GM12878 (cell line): ENCODE measurements at regions not wholly inside any gene's neighbourhood (a gene's known extent, or its start where the extent isn't known, plus 50 kb on each side); places are given as distances from the start of the nearest gene placed in this dataset.

Source experiments
- ATAC-seq: fragments of 200-7000 bp; cut with Tn5 transposase; 3 replicates; pipeline ENCODE4 v1.9.1; 2020; ENCODE audit warnings: mild to moderate bottlenecking, moderate library complexity
- BruUV-seq: library from RNA; stranded (reverse); fragments of 400-500 nt; replicated peaks from 2 replicates; lab custom pipeline; 2021; lab: Mats Ljungman, UMichigan
- CTCF ChIA-PET: fragments of 300-600 bp; sonication (Branson Sonifier 250); formaldehyde crosslinking; extraction: SDS; loops from one replicate; lab custom pipeline; 2021; ENCODE audit warnings: inconsistent platforms; lab: Yijun Ruan, JAX
- POLR2A ChIA-PET: fragments of 350-600 bp; formaldehyde crosslinking; extraction: SDS; loops from one replicate; lab custom pipeline; 2021; ENCODE audit warnings: inconsistent platforms; lab: Charles Lee
- RAD21 ChIA-PET: fragments of 300-600 bp; sonication (Branson Sonifier 250); formaldehyde crosslinking; loops from one replicate; lab custom pipeline; 2023; ENCODE audit warnings: antibody characterized with exemption; ENCODE audit not compliant: unreplicated experiment; lab: Charles Lee
- SMC1A ChIA-PET: fragments of 300-600 bp; sonication (Branson Sonifier 250); formaldehyde crosslinking; loops from one replicate; lab custom pipeline; 2023; ENCODE audit not compliant: unreplicated experiment, uncharacterized antibody; lab: Charles Lee
- DNase-seq: peaks from one replicate; pipeline ENCODE4 v3.0.0-alpha.2; 2011; ENCODE audit warnings: low read depth, low spot score
- FAIRE-seq: peaks from 3 replicates; lab custom pipeline; 2011; peaks lifted over from hg19 to GRCh38; lab: Jason Lieb, UNC
- H2AFZ ChIP-seq: 2 replicates; pipeline ENCODE4 v1.6.0; 2011; ENCODE audit warnings: low read depth, low read length, control low read depth; ENCODE audit not compliant: control insufficient read depth
- H3K27ac ChIP-seq: 2 replicates; pipeline ENCODE4 v1.5.1; 2011; ENCODE audit warnings: control low read depth; ENCODE audit not compliant: control insufficient read depth, insufficient read depth
- H3K27me3 ChIP-seq, 2 experiments: replicated peaks in 1 of 2; 2 replicates each; pipeline versions ENCODE4 v1.6.0 to v1.6.1; 2011; ENCODE audit warnings: low read length in 1 of 2; ENCODE audit not compliant: control insufficient read depth in 2 of 2, insufficient read depth in 2 of 2
- H3K36me3 ChIP-seq, 2 experiments: 2 replicates each; pipeline ENCODE4 v1.5.1; 2011; ENCODE audit warnings: low read length in 1 of 2; ENCODE audit not compliant: control insufficient read depth in 2 of 2, insufficient read depth in 2 of 2
- H3K4me1 ChIP-seq: 2 replicates; pipeline ENCODE4 v1.6.1; 2011; ENCODE audit warnings: mild to moderate bottlenecking, low read length, moderate library complexity, mixed read lengths; ENCODE audit not compliant: control insufficient read depth, insufficient read depth
- H3K4me2 ChIP-seq: 2 replicates; pipeline ENCODE4 v1.6.0; 2011; ENCODE audit warnings: control low read depth; ENCODE audit not compliant: control insufficient read depth, insufficient read depth
- H3K4me3 ChIP-seq: fragments of 200-600 bp; sonication (generic); 2 replicates; pipeline ENCODE4 v1.5.1; 2016
- H3K79me2 ChIP-seq: 2 replicates; pipeline ENCODE4 v1.6.0; 2011; ENCODE audit warnings: low read length; ENCODE audit not compliant: control insufficient read depth, insufficient read depth
- H3K9ac ChIP-seq: 2 replicates; pipeline ENCODE4 v1.8.0; 2011; ENCODE audit warnings: low read length, control low read depth, mixed read lengths; ENCODE audit not compliant: control insufficient read depth, insufficient read depth
- H3K9me3 ChIP-seq: replicated peaks from 3 replicates; pipeline ENCODE4 v1.5.1; 2011; ENCODE audit warnings: mild to moderate bottlenecking, low read length; ENCODE audit not compliant: control insufficient read depth, insufficient read depth
- H4K20me1 ChIP-seq: 2 replicates; pipeline ENCODE4 v1.6.0; 2011; ENCODE audit not compliant: control insufficient read depth, insufficient read depth
- BHLHE40 ChIP-seq, 2 experiments: fragments of 450-650 bp in 1 of 2; IDR thresholded peaks; 2 replicates each; pipeline ENCODE4 v1.6.1; 2011 to 2017; ENCODE audit warnings: low read depth in 2 of 2, borderline replicate concordance in 1 of 2, improper control_type of control experiment in 1 of 2, low read length in 1 of 2, mild to moderate bottlenecking in 1 of 2
- DPF2 ChIP-seq: fragments of 450-650 bp; IDR thresholded peaks from 2 replicates; pipeline ENCODE4 v1.6.1; 2017; ENCODE audit warnings: mild to moderate bottlenecking
- HDGF ChIP-seq: fragments of 450-650 bp; IDR thresholded peaks from 2 replicates; pipeline ENCODE4 v1.6.1; 2016; ENCODE audit warnings: antibody characterized with exemption
- IRF4 ChIP-seq: IDR thresholded peaks from 2 replicates; pipeline ENCODE4 v1.6.1; 2011; ENCODE audit warnings: low read depth, low read length
- NRF1 ChIP-seq: conservative IDR thresholded peaks from 2 replicates; pipeline ENCODE4 v1.6.1; 2011; ENCODE audit warnings: mild to moderate bottlenecking, low read depth, low read length, improper control_type of control experiment
- RCOR1 ChIP-seq: conservative IDR thresholded peaks from 2 replicates; pipeline ENCODE4 v1.6.1; 2012; ENCODE audit warnings: low read depth, low read length, improper control_type of control experiment
- WGBS: methylation state at CpG from one replicate; pipeline ENCODE4 v1.1.6; 2016; ENCODE audit warnings: low lambda C conversion rate; ENCODE audit not compliant: insufficient replicate concordance, insufficient coverage; ENCODE audit errors: missing lambda C conversion rate; 5-methylcytosine and 5-hydroxymethylcytosine counted together
- in situ Hi-C: fragments of 300-500 bp; cut with MboI; formaldehyde crosslinking; loops from 9 replicates; pipeline ENCODE4 v1.14.3; 2018; ENCODE audit warnings: mixed read lengths
- intact Hi-C: fragments of 100-400 bp; cut with micrococcal nuclease; formaldehyde crosslinking; loops from one replicate; pipeline ENCODE4 v1.14.2; 2022; ENCODE audit not compliant: unreplicated experiment
- TF ChIP-seq, protein P1 (sequence below): fragments of 450-650 bp; formaldehyde crosslinking; IDR thresholded peaks from 2 replicates; pipeline ENCODE4 v1.4.0; 2020; ENCODE audit warnings: mild to moderate bottlenecking, moderate library complexity
- TF ChIP-seq, protein P2 (sequence below): IDR thresholded peaks from 2 replicates; pipeline ENCODE4 v1.6.1; 2011; ENCODE audit warnings: low read depth, mild to moderate bottlenecking, low read length, moderate library complexity, borderline replicate concordance; ENCODE audit errors: extremely low read depth

DNA sequence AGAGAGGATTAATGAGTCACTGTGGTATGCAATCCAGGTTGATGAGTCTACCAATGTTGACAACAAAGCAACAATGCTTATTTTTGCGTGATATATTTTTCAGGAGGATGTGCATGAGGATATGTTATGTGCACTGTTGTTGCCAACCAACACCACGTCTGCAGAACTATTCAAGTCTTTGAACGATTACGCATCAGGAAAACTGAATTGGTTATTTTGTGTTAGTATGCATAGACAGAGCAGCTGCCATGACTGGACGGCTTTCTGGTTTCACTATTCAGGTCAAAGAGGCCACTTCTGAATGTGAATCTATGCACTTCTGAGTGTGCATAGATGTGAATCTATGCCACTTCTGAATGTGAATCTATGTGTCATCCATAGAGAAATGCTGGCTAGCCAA, 134.0 kb upstream of the GRIK2 start (continued):
- TF ChIP-seq, protein P1, sequence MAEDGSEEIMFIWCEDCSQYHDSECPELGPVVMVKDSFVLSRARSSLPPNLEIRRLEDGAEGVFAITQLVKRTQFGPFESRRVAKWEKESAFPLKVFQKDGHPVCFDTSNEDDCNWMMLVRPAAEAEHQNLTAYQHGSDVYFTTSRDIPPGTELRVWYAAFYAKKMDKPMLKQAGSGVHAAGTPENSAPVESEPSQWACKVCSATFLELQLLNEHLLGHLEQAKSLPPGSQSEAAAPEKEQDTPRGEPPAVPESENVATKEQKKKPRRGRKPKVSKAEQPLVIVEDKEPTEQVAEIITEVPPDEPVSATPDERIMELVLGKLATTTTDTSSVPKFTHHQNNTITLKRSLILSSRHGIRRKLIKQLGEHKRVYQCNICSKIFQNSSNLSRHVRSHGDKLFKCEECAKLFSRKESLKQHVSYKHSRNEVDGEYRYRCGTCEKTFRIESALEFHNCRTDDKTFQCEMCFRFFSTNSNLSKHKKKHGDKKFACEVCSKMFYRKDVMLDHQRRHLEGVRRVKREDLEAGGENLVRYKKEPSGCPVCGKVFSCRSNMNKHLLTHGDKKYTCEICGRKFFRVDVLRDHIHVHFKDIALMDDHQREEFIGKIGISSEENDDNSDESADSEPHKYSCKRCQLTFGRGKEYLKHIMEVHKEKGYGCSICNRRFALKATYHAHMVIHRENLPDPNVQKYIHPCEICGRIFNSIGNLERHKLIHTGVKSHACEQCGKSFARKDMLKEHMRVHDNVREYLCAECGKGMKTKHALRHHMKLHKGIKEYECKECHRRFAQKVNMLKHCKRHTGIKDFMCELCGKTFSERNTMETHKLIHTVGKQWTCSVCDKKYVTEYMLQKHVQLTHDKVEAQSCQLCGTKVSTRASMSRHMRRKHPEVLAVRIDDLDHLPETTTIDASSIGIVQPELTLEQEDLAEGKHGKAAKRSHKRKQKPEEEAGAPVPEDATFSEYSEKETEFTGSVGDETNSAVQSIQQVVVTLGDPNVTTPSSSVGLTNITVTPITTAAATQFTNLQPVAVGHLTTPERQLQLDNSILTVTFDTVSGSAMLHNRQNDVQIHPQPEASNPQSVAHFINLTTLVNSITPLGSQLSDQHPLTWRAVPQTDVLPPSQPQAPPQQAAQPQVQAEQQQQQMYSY (CRISPR knock-in tag), result no peak
- TF ChIP-seq HDGF (no peak), IRF4 (no peak), DPF2 (no peak), RCOR1 (no peak)

DNA sequence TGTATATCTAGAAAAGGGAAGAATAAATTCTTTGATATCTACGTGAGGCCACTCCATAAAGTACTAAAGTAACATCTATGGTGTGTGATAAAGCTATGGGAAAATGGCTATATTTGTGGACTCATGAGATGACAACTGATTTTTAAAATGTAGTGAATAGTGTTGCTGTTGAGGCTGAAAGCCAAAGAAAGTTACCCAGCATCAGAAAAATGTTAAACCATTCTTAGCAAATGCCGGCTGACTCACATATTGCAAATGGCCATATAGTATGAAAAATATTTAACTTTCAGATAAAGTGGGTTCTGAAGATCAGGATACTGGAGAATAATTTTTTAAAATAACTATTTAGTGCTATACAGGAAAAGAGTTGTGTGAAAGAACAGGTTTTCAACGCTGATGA, 129.9 kb upstream of the GRIK2 start:
- H3K4me3 ChIP-seq, result no peak overlapping the region
- no peaks in the 10 kb centered on the region for H4K20me1 ChIP-seq
- H3K9me3 ChIP-seq, result no peaks in the 10 kb centered on the region
- ChIA-PET RAD21 (no interaction called here), SMC1A (interaction anchor here (0.9 to 1.2 kb wide), 4 partner anchors 9 to 106 kb away, joined by 3 to 5 read pairs (median 3); no protein-coding TSS in a partner anchor), CTCF (no interaction called here), POLR2A (no interaction called here)
- intact Hi-C loops (no loop called here), in situ Hi-C loops (no loop called here)
- no peak overlapping the region for H3K4me2 ChIP-seq
- H3K4me1 ChIP-seq, result no peaks in the 10 kb centered on the region
- no peak overlapping the region for H3K27ac ChIP-seq
- no peak overlapping the region for H3K9ac ChIP-seq
- FAIRE-seq, result no peak
- H3K79me2 ChIP-seq, result no peaks in the 10 kb centered on the region
- WGBS, result 32% methylated on average over 3 of the region's 3 CpGs
- no peaks in the 10 kb centered on the region for H3K36me3 ChIP-seq
- DNase-seq, result no peak
- BruUV-seq, result no TSS peak
- no peaks in the 10 kb centered on the region for H3K27me3 ChIP-seq
- H2AFZ ChIP-seq, result no peak overlapping the region
- ATAC-seq, result no peak
- TF ChIP-seq, protein P2, sequence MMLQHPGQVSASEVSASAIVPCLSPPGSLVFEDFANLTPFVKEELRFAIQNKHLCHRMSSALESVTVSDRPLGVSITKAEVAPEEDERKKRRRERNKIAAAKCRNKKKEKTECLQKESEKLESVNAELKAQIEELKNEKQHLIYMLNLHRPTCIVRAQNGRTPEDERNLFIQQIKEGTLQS, result no peak
- TF ChIP-seq BHLHE40 (IDR thresholded peaks at IDR 0.05; ENCODE audit: borderline replicate concordance in 1 of 2, low read depth in 2 of 2, low read length in 1 of 2) (no peak), NRF1 (no peak)
